ENCODE measurements at regions not wholly inside any gene's neighbourhood (a gene's known extent, or its start where the extent isn't known, plus 50 kb on each side); places are given as distances from the start of the nearest gene placed in this dataset.

- no peak for DNase-seq (ENCODE audit: low spot score)
These were observed 162.0 kb upstream of the C21orf91 start for GRCh38 chr21:17981060-17981740.

- no peak for DNase-seq (ENCODE audit: low spot score)
These were observed 160.6 kb upstream of the C21orf91 start for GRCh38 chr21:17979763-17980162.

GRCh38 chr21:17978895-17979294, 159.7 kb upstream of the C21orf91 start:
- no peak for DNase-seq (ENCODE audit: low spot score)

- DNase-seq (ENCODE audit: low spot score): no peak
These were observed 157.5 kb upstream of the C21orf91 start for GRCh38 chr21:17976691-17977090.

GRCh38 chr21:17976139-17976538, 157.0 kb upstream of the C21orf91 start:
- DNase-seq (ENCODE audit: low spot score): no peak

- no peak for DNase-seq (ENCODE audit: low spot score)
These were observed 148.2 kb upstream of the C21orf91 start for GRCh38 chr21:17967319-17967718.

- DNase-seq (ENCODE audit: low spot score): no peak
These were observed 145.6 kb upstream of the C21orf91 start for GRCh38 chr21:17964716-17965115.

- DNase-seq (ENCODE audit: low spot score): no peak
These were observed 145.0 kb upstream of the C21orf91 start for GRCh38 chr21:17964199-17964598.

- no peak for DNase-seq (ENCODE audit: low spot score)
These were observed 131.4 kb upstream of the C21orf91 start for GRCh38 chr21:17950591-17950990.

GRCh38 chr21:17949421-17949820, 130.3 kb upstream of the C21orf91 start:
- DNase-seq (ENCODE audit: low spot score): peak; percentile 28

GRCh38 chr21:17947531-17947930, 128.4 kb upstream of the C21orf91 start:
- no peak for DNase-seq (ENCODE audit: low spot score)

- no peak for DNase-seq (ENCODE audit: low spot score)
These were observed 111.9 kb upstream of the C21orf91 start for GRCh38 chr21:17931080-17931479.

- DNase-seq (ENCODE audit: low spot score): no peak
These were observed 110.9 kb upstream of the C21orf91 start for GRCh38 chr21:17930093-17930492.

GRCh38 chr21:17929510-17929909, 110.4 kb upstream of the C21orf91 start:
- no peak for DNase-seq (ENCODE audit: low spot score)

- peak; percentile 43 for DNase-seq (ENCODE audit: low spot score)
These were observed 106.7 kb upstream of the C21orf91 start for GRCh38 chr21:17925899-17926298.

- peak; percentile 64 for DNase-seq (ENCODE audit: low spot score)
These were observed 105.9 kb upstream of the C21orf91 start for GRCh38 chr21:17925000-17925610.

GRCh38 chr21:17921579-17922530, 102.7 kb upstream of the C21orf91 start:
- no peak for DNase-seq (ENCODE audit: low spot score)

- DNase-seq (ENCODE audit: low spot score): no peak
These were observed 96.8 kb upstream of the C21orf91 start for GRCh38 chr21:17915976-17916375.

- DNase-seq (ENCODE audit: low spot score): no peak
These were observed 92.5 kb upstream of the C21orf91 start for GRCh38 chr21:17911628-17912027.

- DNase-seq (ENCODE audit: low spot score): no peak
These were observed 84.9 kb upstream of the C21orf91 start for GRCh38 chr21:17903929-17904639.

GRCh38 chr21:17903029-17903806, 84.1 kb upstream of the C21orf91 start:
- DNase-seq (ENCODE audit: low spot score): no peak

All from SK-N-DZ (cell line).